Stomach smooth muscle (tissue), 2 donors: ENCODE measurements at regions not wholly inside any gene's neighbourhood (a gene's known extent, or its start where the extent isn't known, plus 50 kb on each side); places are given as distances from the start of the nearest gene placed in this dataset.

Source experiments
- H3K27ac ChIP-seq: one replicate; pipeline ENCODE4 v1.7.0; 2013; ENCODE audit warnings: mild to moderate bottlenecking, low read length, inconsistent platforms
- H3K27me3 ChIP-seq, 2 donors: one replicate each; pipeline ENCODE4 v1.7.0; 2013; ENCODE audit warnings: low read length in 2 of 2; ENCODE audit not compliant: insufficient read depth in 2 of 2, control insufficient read depth in 1 of 2
- H3K36me3 ChIP-seq, 2 donors: one replicate each; pipeline ENCODE4 v1.7.0; 2013; ENCODE audit warnings: low read length in 2 of 2; ENCODE audit not compliant: control insufficient read depth in 2 of 2, insufficient read depth in 2 of 2
- H3K4me1 ChIP-seq: one replicate; pipeline ENCODE4 v1.7.0; 2013; ENCODE audit warnings: low read length; ENCODE audit not compliant: control insufficient read depth, insufficient read depth
- H3K4me3 ChIP-seq, 2 donors: one replicate each; pipeline ENCODE4 v1.7.0; 2013; ENCODE audit warnings: low read length in 2 of 2
- H3K9ac ChIP-seq, 2 donors: one replicate each; pipeline ENCODE4 v1.7.0; 2013; ENCODE audit warnings: low read length in 2 of 2, mild to moderate bottlenecking in 1 of 2
- H3K9me3 ChIP-seq, 2 donors: one replicate each; pipeline ENCODE4 v1.7.0; 2013; ENCODE audit warnings: low read length in 2 of 2; ENCODE audit not compliant: control insufficient read depth in 2 of 2
- donor health status: healthy.
- donor health status: Pancreatic carcinoma.

- Histone ChIP-seq H3K27ac (no peak overlapping the region), H3K36me3 (no peaks in the 10 kb centered on the region)
These were observed 65.2 kb upstream of the FZD7 start for GRCh38 chr2:201968476-201968875.

GRCh38 chr2:201969241-201969937, 64.3 kb upstream of the FZD7 start:
- no peak overlapping the region for H3K9ac ChIP-seq
- peaks cover 15% of the 10 kb centered on the region for H3K4me1 ChIP-seq
- no peaks in the 10 kb centered on the region for H3K9me3 ChIP-seq
- H3K27ac ChIP-seq, result no peak overlapping the region
- H3K27me3 ChIP-seq, result no peaks in the 10 kb centered on the region
- H3K36me3 ChIP-seq, result no peaks in the 10 kb centered on the region
- H3K4me3 ChIP-seq, result no peak overlapping the region

More at GRCh38 chr2:201968476-201968875, 65.2 kb upstream of the FZD7 start:
- no peaks in the 10 kb centered on the region for H3K27me3 ChIP-seq
- no peaks in the 10 kb centered on the region for H3K9me3 ChIP-seq
- peaks cover 15% of the 10 kb centered on the region for H3K4me1 ChIP-seq
- H3K4me3 ChIP-seq, result no peak overlapping the region
- no peak overlapping the region for H3K9ac ChIP-seq

GRCh38 chr2:201969938-201970785, 63.5 kb upstream of the FZD7 start:
- H3K27me3 ChIP-seq, result no peaks in the 10 kb centered on the region
- H3K27ac ChIP-seq, result no peak overlapping the region
- H3K36me3 ChIP-seq, result no peaks in the 10 kb centered on the region
- peaks cover 15% of the 10 kb centered on the region for H3K4me1 ChIP-seq
- no peak overlapping the region for H3K4me3 ChIP-seq
- H3K9me3 ChIP-seq, result no peaks in the 10 kb centered on the region
- H3K9ac ChIP-seq, result no peak overlapping the region

GRCh38 chr2:201970786-201971108, 62.9 kb upstream of the FZD7 start:
- peaks cover 15% of the 10 kb centered on the region for H3K4me1 ChIP-seq
- H3K27ac ChIP-seq, result no peak overlapping the region
- H3K9ac ChIP-seq, result no peak overlapping the region

GRCh38 chr2:201971531-201972228, 62.0 kb upstream of the FZD7 start:
- H3K36me3 ChIP-seq, result no peaks in the 10 kb centered on the region
- H3K4me3 ChIP-seq, result peak overlapping the region in 1 of 2 donors; percentile 22
- H3K27me3 ChIP-seq, result no peaks in the 10 kb centered on the region
- H3K27ac ChIP-seq, result peak overlapping the region; percentile 41
- no peaks in the 10 kb centered on the region for H3K9me3 ChIP-seq
- no peak overlapping the region for H3K9ac ChIP-seq
- peaks cover 15% of the 10 kb centered on the region for H3K4me1 ChIP-seq

More at GRCh38 chr2:201970786-201971108, 62.9 kb upstream of the FZD7 start:
- Histone ChIP-seq H3K36me3 (no peaks in the 10 kb centered on the region), H3K9me3 (no peaks in the 10 kb centered on the region), H3K4me3 (no peak overlapping the region), H3K27me3 (no peaks in the 10 kb centered on the region)

- Histone ChIP-seq H3K4me1 (peaks cover 15% of the 10 kb centered on the region), H3K9ac (no peak overlapping the region), H3K27me3 (no peaks in the 10 kb centered on the region), H3K36me3 (no peaks in the 10 kb centered on the region), H3K9me3 (no peaks in the 10 kb centered on the region), H3K27ac (no peak overlapping the region), H3K4me3 (no peak overlapping the region)
These were observed 60.9 kb upstream of the FZD7 start for GRCh38 chr2:201972621-201973255.

GRCh38 chr2:201973305-201973928, 60.2 kb upstream of the FZD7 start:
- no peaks in the 10 kb centered on the region for H3K27me3 ChIP-seq
- H3K9me3 ChIP-seq, result no peaks in the 10 kb centered on the region
- H3K27ac ChIP-seq, result no peak overlapping the region
- no peak overlapping the region for H3K4me3 ChIP-seq
- H3K4me1 ChIP-seq, result peaks cover 15% of the 10 kb centered on the region
- H3K9ac ChIP-seq, result no peak overlapping the region
- H3K36me3 ChIP-seq, result no peaks in the 10 kb centered on the region

GRCh38 chr2:201974171-201975100, 59.2 kb upstream of the FZD7 start:
- H3K27ac ChIP-seq, result no peak overlapping the region
- H3K36me3 ChIP-seq, result no peaks in the 10 kb centered on the region
- H3K27me3 ChIP-seq, result no peaks in the 10 kb centered on the region
- no peak overlapping the region for H3K4me3 ChIP-seq
- H3K4me1 ChIP-seq, result peaks cover 15% of the 10 kb centered on the region
- H3K9ac ChIP-seq, result no peak overlapping the region
- H3K9me3 ChIP-seq, result no peaks in the 10 kb centered on the region

GRCh38 chr2:201975434-201975833, 58.2 kb upstream of the FZD7 start:
- no peak overlapping the region for H3K9ac ChIP-seq
- H3K4me1 ChIP-seq, result peaks cover 15% of the 10 kb centered on the region
- H3K36me3 ChIP-seq, result no peaks in the 10 kb centered on the region
- no peaks in the 10 kb centered on the region for H3K27me3 ChIP-seq
- H3K9me3 ChIP-seq, result no peaks in the 10 kb centered on the region
- no peak overlapping the region for H3K4me3 ChIP-seq
- H3K27ac ChIP-seq, result no peak overlapping the region
